OCI-LY7 (cell line): ENCODE measurements at regions not wholly inside any gene's neighbourhood (a gene's known extent, or its start where the extent isn't known, plus 50 kb on each side); places are given as distances from the start of the nearest gene placed in this dataset.

Source experiments
- BruUV-seq: library from RNA; stranded (reverse); fragments of 400-500 nt; replicated peaks from 2 replicates; lab custom pipeline; 2021; lab: Mats Ljungman, UMichigan
- CTCF ChIA-PET: fragments of 300-600 bp; sonication (Branson Sonifier 250); formaldehyde crosslinking; loops from one replicate; lab custom pipeline; 2022; ENCODE audit warnings: antibody characterized with exemption; ENCODE audit not compliant: unreplicated experiment; lab: Charles Lee
- POLR2A ChIA-PET: fragments of 300-600 bp; sonication (Branson Sonifier 250); formaldehyde crosslinking; loops from one replicate; lab custom pipeline; 2022; ENCODE audit warnings: antibody characterized with exemption; lab: Charles Lee
- DNase-seq: peaks from one replicate; pipeline ENCODE4 v3.0.0-alpha.2; 2015; ENCODE audit warnings: low spot score
- H2AFZ ChIP-seq: fragments of 200-600 bp; sonication (generic), shearing (Covaris generic); 2 replicates; pipeline ENCODE4 v1.6.1; 2014; ENCODE audit warnings: mild to moderate bottlenecking, antibody characterized with exemption, low read length, moderate library complexity
- H3K27ac ChIP-seq: fragments of 200-600 bp; sonication (generic); 2 replicates; pipeline ENCODE4 v1.5.1; 2014; ENCODE audit warnings: mixed run types, low read depth, mild to moderate bottlenecking, moderate library complexity, low read length, inconsistent platforms; ENCODE audit not compliant: poor library complexity, severe bottlenecking
- H3K36me3 ChIP-seq: fragments of 200-600 bp; sonication (generic); 2 replicates; pipeline ENCODE4 v1.6.1; 2014; ENCODE audit warnings: mild to moderate bottlenecking, antibody characterized with exemption, low read length, moderate library complexity, mixed read lengths; ENCODE audit not compliant: insufficient read depth
- H3K4me1 ChIP-seq: fragments of 200-600 bp; sonication (generic); 2 replicates; pipeline ENCODE4 v1.5.1; 2014; ENCODE audit warnings: mild to moderate bottlenecking, low read length; ENCODE audit not compliant: insufficient read depth, poor library complexity, severe bottlenecking
- H3K4me2 ChIP-seq: fragments of 200-600 bp; sonication (generic); 2 replicates; pipeline ENCODE4 v1.6.1; 2014; ENCODE audit warnings: mild to moderate bottlenecking, low read length
- H3K4me3 ChIP-seq: fragments of 200-600 bp; sonication (generic); 2 replicates; pipeline ENCODE4 v1.5.1; 2014; ENCODE audit warnings: mild to moderate bottlenecking, low read depth, low read length; ENCODE audit not compliant: poor library complexity, severe bottlenecking
- H3K79me2 ChIP-seq: fragments of 200-600 bp; sonication (generic); 2 replicates; pipeline ENCODE4 v1.6.1; 2016; ENCODE audit warnings: low read depth, mild to moderate bottlenecking, low read length, moderate library complexity, mixed read lengths; ENCODE audit not compliant: insufficient read depth
- H3K9me2 ChIP-seq: fragments of 200-600 bp; sonication (generic); 2 replicates; pipeline ENCODE4 v1.6.1; 2016; ENCODE audit warnings: mild to moderate bottlenecking, low read length, mixed read lengths; ENCODE audit not compliant: insufficient read depth
- H3K9me3 ChIP-seq: fragments of 200-600 bp; sonication (generic); 2 replicates; pipeline ENCODE4 v1.6.1; 2014; ENCODE audit warnings: mild to moderate bottlenecking, mixed run types, low read length, mixed read lengths
- H4K20me1 ChIP-seq: fragments of 200-600 bp; sonication (generic); 2 replicates; pipeline ENCODE4 v1.6.1; 2014; ENCODE audit warnings: mild to moderate bottlenecking, antibody characterized with exemption, low read length, moderate library complexity, mixed read lengths; ENCODE audit not compliant: insufficient read depth
- EZH2phosphoT487 ChIP-seq: fragments of 200-600 bp; sonication (generic); IDR thresholded peaks from 2 replicates; pipeline ENCODE4 v1.6.1; 2018; ENCODE audit warnings: low read depth, borderline replicate concordance, mild to moderate bottlenecking, mixed run types, antibody characterized with exemption, low read length, moderate library complexity, mixed read lengths
- intact Hi-C: fragments of 100-400 bp; cut with micrococcal nuclease; formaldehyde crosslinking; loops from one replicate; pipeline ENCODE4 v1.10.0; 2022; ENCODE audit not compliant: unreplicated experiment
- TF ChIP-seq, protein P1 (sequence below): fragments of 200-600 bp; sonication (generic); conservative IDR thresholded peaks from 2 replicates; pipeline ENCODE4 v1.5.1; 2014; ENCODE audit warnings: mild to moderate bottlenecking, antibody characterized with exemption, low read length, moderate library complexity, mixed read lengths

DNA sequence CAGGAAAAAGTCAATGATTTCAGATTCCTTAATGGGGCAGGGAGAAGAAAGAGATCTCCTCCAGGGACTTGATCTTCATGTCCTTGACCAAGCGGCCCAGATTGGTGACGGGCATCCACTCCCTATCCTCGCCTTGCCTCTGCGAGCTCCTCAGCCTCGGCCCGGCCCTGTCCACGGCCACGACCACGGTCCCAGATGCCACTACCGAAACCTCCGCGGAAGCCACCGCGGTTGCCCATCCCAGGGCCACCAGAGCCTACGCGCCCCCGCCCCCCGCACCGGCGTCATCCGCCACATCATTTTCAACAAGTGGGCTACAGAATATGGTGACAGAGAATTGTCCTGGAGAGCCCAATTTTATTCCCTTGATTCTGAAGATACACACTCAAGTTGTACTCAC lies 751.2 kb upstream of the PABPC4L start:
- ChIA-PET POLR2A (no interaction called here), CTCF (no interaction called here)
- no peak for TF ChIP-seq EZH2phosphoT487
- TF ChIP-seq, protein P1, sequence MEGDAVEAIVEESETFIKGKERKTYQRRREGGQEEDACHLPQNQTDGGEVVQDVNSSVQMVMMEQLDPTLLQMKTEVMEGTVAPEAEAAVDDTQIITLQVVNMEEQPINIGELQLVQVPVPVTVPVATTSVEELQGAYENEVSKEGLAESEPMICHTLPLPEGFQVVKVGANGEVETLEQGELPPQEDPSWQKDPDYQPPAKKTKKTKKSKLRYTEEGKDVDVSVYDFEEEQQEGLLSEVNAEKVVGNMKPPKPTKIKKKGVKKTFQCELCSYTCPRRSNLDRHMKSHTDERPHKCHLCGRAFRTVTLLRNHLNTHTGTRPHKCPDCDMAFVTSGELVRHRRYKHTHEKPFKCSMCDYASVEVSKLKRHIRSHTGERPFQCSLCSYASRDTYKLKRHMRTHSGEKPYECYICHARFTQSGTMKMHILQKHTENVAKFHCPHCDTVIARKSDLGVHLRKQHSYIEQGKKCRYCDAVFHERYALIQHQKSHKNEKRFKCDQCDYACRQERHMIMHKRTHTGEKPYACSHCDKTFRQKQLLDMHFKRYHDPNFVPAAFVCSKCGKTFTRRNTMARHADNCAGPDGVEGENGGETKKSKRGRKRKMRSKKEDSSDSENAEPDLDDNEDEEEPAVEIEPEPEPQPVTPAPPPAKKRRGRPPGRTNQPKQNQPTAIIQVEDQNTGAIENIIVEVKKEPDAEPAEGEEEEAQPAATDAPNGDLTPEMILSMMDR = no peak
- no TSS peak for BruUV-seq
- Histone ChIP-seq H3K4me2 (no peak overlapping the region), H3K27ac (no peak overlapping the region), H3K79me2 (no peaks in the 10 kb centered on the region), H4K20me1 (no peaks in the 10 kb centered on the region), H3K9me3 (0 out of 2 replicates have a peak, but pooled peaks cover 12% of the 10 kb centered on the region), H3K4me1 (no peaks in the 10 kb centered on the region), H3K4me3 (no peak overlapping the region), H2AFZ (no peak overlapping the region), H3K9me2 (no peaks in the 10 kb centered on the region), H3K36me3 (no peaks in the 10 kb centered on the region)
- DNase-seq = no peak
- intact Hi-C loops = no loop called here

- H2AFZ ChIP-seq = no peak overlapping the region
- intact Hi-C loops = no loop called here
- H3K9me2 ChIP-seq = no peaks in the 10 kb centered on the region
- POLR2A ChIA-PET = interaction anchor here (0.7 kb wide), 1 partner anchor 399 kb away, joined by 3 read pairs; no protein-coding TSS in a partner anchor
- 0 out of 2 replicates have a peak, but pooled peaks cover 12% of the 10 kb centered on the region for H3K9me3 ChIP-seq
- no peak overlapping the region for H3K4me3 ChIP-seq
- no peak overlapping the region for H3K27ac ChIP-seq
- no peak overlapping the region for H3K4me2 ChIP-seq
- no peaks in the 10 kb centered on the region for H3K79me2 ChIP-seq
- no peaks in the 10 kb centered on the region for H4K20me1 ChIP-seq
- no peaks in the 10 kb centered on the region for H3K4me1 ChIP-seq
- no peak for DNase-seq
- CTCF ChIA-PET = no interaction called here
- BruUV-seq = no TSS peak
- H3K36me3 ChIP-seq = no peaks in the 10 kb centered on the region
- TF ChIP-seq, protein P1 = no peak
- TF ChIP-seq EZH2phosphoT487 = no peak
Measured at GRCh38 chr4:134952305-134952704, 750.7 kb upstream of the PABPC4L start.

DNA sequence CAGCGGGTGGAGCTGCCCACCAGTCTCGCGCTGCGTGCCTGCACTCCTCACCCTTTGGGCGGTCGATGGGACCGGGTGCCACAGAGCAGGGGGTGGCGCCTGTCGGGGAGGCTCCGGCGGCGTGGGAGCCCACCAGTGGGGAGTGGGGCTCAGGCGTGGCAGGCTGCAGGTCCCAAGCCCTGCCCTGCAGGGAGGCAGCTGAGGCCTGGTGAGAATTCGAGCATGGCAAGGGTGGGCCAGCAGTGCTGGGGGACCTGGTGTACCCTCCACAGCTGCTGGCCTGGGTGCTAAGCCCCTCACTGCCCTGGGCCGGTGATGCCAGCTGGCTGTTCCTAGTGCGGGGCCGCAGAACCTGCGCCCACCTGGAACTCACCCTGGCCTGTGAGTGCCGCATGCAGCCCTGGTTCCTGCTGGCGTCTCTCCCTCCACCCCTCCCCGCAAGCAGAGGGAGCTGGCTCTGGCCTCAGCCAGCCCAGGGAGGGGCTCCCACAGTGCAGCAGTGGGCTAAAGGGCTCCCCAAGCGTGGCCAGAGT lies 746.6 kb upstream of the PABPC4L start:
- H3K27ac ChIP-seq = no peak overlapping the region
- no TSS peak for BruUV-seq
- H4K20me1 ChIP-seq = no peaks in the 10 kb centered on the region
- ChIA-PET POLR2A (no interaction called here), CTCF (no interaction called here)
- H3K4me3 ChIP-seq = no peak overlapping the region
- TF ChIP-seq, protein P1 = no peak
- TF ChIP-seq EZH2phosphoT487 = no peak
- no peak for DNase-seq
- no peaks in the 10 kb centered on the region for H3K9me2 ChIP-seq
- H3K36me3 ChIP-seq = no peaks in the 10 kb centered on the region
- H3K4me1 ChIP-seq = no peaks in the 10 kb centered on the region
- no peak overlapping the region for H3K4me2 ChIP-seq
- intact Hi-C loops = no loop called here
- no peaks in the 10 kb centered on the region for H3K79me2 ChIP-seq
- no peak overlapping the region for H2AFZ ChIP-seq
- H3K9me3 ChIP-seq = no peaks in the 10 kb centered on the region
